HG02973 (cell line): ENCODE measurements at regions not wholly inside any gene's neighbourhood (a gene's known extent, or its start where the extent isn't known, plus 50 kb on each side); places are given as distances from the start of the nearest gene placed in this dataset.

ENCODE experiments used
- ATAC-seq: cut with Tn5 transposase; IDR thresholded peaks from one replicate; pipeline ENCODE4 v1.9.1; 2021; ENCODE audit warnings: moderate library complexity; ENCODE audit not compliant: unreplicated experiment

GRCh38 chr6:104434519-104434918 is 425.2 kb downstream of the HACE1 start:
- ATAC-seq: no peak

GRCh38 chr6:104431096-104431495 is 428.6 kb downstream of the HACE1 start:
- ATAC-seq: no peak

DNA sequence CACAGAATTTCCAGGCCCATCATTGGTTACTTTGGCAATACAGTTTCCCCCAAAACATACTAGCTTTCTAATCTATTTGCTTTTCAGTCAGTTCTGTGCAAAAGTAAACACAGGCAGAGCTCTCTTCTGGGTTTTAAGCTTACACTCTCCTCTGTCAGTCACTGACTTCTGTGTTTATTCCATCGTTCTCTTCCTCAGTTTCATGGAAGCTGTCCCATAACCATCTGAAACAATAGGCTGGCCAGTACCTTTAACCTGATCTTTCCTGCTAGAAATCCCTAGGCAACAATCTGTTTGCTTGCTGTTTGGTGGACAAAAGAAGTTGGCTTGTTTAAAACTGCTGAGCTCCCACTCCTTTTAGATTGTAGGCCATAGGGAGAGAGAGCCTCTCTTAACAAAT is 431.5 kb downstream of the HACE1 start:
- no peak for ATAC-seq

GRCh38 chr6:104423691-104424090 is 436.0 kb downstream of the HACE1 start:
- ATAC-seq: no peak

- no peak for ATAC-seq
Observed at GRCh38 chr6:104421650-104422049, 438.1 kb downstream of the HACE1 start.

DNA sequence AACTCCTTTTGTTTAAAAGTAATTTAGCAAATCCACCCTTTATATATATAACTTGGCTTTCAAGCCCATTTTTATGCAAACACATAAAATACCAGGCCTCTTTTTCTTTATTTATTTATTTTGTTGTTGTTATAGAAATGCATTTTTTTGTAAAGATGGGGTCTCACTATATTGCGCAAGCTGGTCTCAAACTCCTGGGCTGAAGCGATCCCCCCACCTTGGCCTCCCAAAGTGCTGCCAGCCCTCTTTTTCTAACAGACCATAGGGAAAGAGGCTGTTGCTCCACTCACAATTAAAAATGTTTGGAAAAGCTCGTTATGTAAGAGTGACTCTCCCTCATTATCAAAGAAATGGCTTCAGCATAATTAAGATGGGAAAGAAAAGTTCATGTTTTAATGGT is 440.9 kb downstream of the HACE1 start:
- ATAC-seq: no peak

DNA sequence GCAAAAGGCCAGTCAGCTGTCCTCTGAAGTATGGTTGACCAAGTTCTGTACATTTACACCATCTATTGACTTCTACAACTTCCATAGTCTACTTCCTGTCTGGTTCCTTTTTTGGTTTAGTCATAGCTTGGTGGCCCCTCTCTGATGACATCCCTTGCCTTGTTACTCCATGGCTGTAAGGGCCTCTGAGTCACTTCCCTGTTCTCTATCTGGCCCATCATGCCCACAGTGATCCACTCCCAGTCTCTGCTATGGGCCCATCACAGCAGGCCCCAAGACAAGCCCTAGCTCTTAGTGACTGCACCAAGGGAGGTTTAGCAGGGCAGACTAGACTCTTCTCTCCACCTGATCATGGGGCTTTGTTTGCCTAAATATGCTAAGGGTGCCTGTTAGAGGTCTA is 441.6 kb downstream of the HACE1 start:
- no peak for ATAC-seq

GRCh38 chr6:104414723-104415122 is 445.0 kb downstream of the HACE1 start:
- no peak for ATAC-seq

GRCh38 chr6:104413767-104414166 is 446.0 kb downstream of the HACE1 start:
- no peak for ATAC-seq

DNA sequence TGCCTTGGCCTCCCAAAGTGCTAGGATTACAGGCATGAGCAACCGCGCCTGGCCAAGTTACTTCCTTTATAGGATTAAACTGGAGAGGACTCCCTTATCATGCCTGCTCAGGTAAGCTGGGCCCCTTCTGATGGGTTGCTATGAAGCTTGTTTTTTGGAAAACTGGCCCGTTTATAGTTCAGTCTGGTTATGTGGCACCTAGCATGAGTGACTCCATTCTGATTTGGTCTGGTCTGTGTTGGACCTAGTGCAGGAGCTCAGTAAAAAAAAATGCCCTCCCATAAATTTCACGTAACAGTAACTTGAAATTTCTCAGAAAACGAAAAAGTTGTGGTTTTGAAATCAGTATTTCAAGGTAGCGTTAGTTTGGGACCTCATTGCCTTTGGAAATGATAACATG is 448.4 kb downstream of the HACE1 start:
- no peak for ATAC-seq

DNA sequence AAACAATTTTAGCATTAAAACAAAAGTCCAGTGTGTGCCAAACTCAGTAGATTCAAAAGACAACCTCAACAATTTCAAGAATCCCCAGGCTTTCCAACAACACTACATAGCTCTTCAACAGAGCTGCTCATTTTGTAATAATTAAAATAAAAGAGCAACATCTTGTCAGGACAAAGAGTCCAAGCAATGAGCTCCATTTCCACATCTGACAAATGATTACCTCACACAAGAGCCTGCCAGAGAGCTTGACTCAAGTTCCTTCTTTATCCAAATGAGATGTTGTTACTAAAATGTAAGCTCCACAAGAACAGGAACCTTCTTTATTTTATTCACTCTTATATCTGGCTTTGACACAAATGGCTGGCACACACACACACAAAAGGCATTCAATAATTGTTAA is 449.8 kb downstream of the HACE1 start:
- ATAC-seq: no peak

- ATAC-seq: no peak
Observed at GRCh38 chr6:104407957-104408356, 451.8 kb downstream of the HACE1 start.

DNA sequence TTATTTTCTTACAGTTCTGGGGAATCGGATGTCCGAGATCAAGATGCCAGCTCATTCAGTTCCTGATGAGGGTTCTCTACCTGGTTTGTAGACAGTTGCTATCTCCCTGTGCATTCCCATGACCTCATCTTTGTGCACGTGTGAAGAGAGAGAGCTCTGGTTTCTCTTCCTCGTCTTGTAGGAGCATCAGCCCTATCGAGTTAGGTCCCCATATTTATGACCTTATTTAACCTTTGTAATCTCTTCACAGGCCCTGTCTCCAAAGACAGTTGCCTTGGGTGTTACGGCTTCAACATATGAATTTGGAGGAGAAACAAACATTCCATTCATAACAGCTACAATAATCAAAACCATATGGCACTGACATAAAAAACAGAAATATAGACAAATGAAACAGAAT is 455.3 kb downstream of the HACE1 start:
- no peak for ATAC-seq

DNA sequence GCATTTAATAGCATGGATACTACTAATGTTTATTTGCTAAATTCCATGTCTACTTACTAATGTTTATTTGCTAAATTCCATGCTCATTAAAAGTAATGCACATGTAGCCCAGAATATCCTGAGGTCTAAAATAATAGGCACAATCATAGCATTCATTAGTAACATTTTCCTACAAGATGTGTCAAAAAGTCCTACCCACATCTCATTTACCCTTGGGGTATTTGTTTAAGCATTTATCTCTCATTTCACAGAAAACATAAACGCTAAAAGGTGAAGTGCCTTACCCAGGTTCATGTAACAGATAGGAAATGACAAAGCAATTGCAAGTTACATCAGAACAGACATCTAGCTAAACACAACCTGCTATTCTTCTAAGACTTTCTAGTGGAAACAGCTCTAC is 457.1 kb downstream of the HACE1 start:
- no peak for ATAC-seq

GRCh38 chr6:104401926-104402325 is 457.8 kb downstream of the HACE1 start:
- no peak for ATAC-seq

GRCh38 chr6:104400844-104401243 is 458.9 kb downstream of the HACE1 start:
- no peak for ATAC-seq

DNA sequence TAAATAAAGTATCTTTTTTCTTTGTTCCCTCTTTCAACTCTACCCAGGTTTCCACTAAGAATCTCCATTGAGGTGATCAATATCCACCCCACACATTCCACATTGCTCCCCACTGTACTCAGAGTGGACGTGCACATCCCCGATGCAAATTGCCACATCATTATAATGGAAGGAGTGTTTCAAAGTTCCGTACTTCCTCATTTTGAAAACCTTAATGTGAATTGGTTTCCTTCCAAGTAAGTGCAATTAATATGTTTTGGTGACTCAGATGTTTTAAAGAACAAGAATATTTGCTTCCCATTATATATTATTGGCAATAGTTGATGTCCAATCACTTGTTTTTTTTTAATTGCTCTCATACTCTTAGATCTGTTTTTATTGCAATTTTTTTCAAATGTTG is 463.6 kb downstream of the HACE1 start:
- no peak for ATAC-seq

DNA sequence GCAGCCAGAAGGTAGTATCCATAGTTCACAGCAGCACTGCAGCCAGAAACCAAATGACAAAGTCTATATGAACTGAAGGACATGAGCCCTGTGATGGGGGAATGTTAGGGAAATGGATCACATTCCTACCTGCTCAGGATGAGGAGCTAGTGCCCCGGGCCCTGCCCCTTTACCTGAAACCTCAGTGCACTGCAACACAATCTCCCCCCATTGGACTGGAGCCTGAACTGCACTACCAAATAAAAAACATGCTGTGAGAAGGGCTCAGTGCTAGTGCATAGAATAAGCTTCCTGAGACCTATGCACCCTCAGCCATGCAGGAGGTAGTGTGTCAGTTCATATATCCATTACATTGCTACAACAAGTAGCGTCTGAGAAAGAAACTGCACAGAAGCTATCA is 477.8 kb downstream of the HACE1 start:
- no peak for ATAC-seq

DNA sequence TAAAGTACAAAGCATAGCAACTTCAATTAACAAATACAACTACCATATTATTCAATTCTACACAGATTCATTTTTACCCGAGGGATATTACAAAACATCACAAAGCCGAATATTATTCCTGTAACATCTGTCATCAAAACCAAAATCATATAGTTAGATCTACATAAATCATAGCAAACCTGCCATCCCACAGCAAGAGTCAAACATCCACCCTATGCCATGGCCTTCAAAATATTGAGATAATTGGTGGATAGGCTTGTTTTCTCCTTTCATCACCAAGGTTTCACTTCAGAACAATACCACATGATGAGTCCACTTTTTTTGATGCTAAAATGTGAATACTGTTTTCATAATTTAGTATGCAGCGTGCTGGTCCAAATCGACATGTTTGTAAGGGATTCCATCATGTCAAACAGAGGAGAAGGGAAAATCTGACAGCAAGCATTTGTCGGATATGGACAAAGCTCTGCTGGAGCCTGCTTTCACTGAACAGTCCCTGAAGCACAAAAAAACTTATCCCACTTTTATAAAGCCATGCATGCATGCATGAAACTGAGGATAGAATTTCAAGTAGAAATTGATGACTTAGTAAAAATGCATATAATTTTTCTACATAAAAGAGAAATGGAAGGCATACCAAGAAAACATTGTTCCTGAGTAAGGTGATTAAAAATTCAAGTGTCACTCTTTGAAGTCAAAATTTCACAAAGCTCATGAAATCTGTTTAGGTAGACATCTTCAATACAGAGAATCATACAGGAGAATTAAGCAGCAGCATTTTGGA is 494.1 kb downstream of the HACE1 start:
- no peak for ATAC-seq

DNA sequence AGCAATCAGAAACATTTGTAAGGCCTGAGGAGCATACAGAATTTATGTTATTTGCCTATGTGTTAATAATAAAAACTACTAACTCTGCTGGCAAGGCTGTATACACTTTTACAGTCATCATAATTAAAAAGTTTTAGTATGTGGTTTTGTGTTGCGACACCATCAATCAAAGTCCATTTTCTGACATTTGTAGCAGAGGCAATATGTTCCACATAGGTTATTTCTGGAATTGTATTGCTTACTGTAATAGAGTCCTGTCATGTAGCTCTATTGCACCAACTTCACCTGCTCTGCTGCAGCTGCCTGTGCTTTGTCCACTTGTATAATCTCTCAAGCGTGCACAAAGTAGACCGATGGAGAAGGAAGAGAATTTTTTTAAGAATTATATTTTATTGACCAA is 501.8 kb downstream of the HACE1 start:
- ATAC-seq: no peak

DNA sequence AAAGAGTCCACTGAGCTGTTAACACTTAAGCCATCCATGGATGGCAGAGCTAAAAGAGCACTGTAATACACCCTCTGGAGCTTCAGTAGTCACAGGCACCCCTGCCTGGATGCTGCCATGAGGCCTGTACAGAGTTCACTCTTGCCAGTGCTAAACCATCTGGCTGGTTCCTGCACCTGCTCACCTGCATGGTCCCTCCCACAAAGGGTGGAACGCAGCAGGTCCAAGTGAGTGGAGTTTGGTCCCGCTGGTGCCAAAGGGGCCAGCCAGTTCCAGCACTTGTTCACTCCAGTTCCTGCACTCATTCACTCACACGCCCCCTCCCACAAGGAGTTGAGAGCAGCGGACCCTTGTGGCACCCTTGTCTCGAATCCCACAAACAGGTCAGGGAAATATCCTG is 503.5 kb downstream of the HACE1 start:
- ATAC-seq: no peak

DNA sequence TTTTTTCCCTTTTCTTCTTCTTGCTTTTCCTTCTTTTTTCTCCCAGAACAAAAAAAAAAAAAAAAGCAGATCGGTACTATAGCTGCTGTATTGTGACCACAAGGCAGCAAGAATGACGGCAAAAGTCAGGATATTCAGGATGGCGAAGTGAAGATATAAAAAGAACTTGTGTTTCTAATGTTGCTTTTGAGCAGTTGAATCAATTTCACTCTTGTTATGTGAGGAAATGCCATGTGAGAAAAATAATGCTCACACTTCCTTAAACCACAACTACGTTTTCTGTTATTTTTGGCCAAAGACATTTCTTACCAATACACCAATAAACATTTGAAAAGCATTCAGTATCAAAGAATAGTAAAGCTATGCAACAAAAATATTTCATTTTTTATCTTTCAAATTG is 510.5 kb downstream of the HACE1 start:
- ATAC-seq: no peak

- no peak for ATAC-seq
Observed at GRCh38 chr6:104344223-104344622, 515.5 kb downstream of the HACE1 start.
